ENCODE measurements at regions not wholly inside any gene's neighbourhood (a gene's known extent, or its start where the extent isn't known, plus 50 kb on each side); places are given as distances from the start of the nearest gene placed in this dataset.

DNA sequence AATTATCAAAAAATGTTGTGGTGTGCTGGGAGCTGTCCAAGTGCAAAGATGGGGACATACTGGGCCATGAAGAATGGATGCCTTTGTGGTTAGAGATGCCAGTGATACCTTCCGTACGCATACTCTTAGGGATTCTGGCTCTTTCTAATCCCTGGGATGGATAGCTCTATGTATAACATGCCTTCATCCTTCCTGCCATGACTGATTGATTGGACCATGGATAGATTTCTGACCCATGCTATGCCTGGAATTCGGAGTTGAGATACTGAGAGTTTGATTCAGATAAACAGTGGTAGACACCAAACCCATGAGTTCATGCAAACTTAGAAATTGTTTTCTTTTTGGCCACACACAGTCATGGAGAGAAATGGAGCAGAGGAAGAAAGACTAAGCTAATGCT is 147.2 kb upstream of the WDFY3 start:
- no peaks in the 10 kb centered on the region for H3K36me3 Mint-ChIP-seq (ENCODE audit: insufficient read depth, unreplicated experiment)
- no peaks in the 10 kb centered on the region for H3K9me3 ChIP-seq
- peaks cover 9% of the 10 kb centered on the region for H3K9me3 Mint-ChIP-seq (ENCODE audit: unreplicated experiment)
- H3K36me3 ChIP-seq (ENCODE audit: control insufficient read depth, insufficient read depth, low read length) = no peaks in the 10 kb centered on the region
- H3K27me3 ChIP-seq (replicated peaks; ENCODE audit: control insufficient read depth, insufficient read depth, low read length) = no peaks in the 10 kb centered on the region
- no peak overlapping the region for H3K27ac Mint-ChIP-seq (ENCODE audit: unreplicated experiment)
- CTCF ChIA-PET = no interaction called here
- peaks cover 12% of the 10 kb centered on the region for H3K27me3 Mint-ChIP-seq (ENCODE audit: insufficient read depth, unreplicated experiment)
- H3K4me3 ChIP-seq (ENCODE audit: low read depth, low read length) = no peak overlapping the region
- no peak for DNase-seq
- intact Hi-C loops (cut with micrococcal nuclease; ENCODE audit: unreplicated experiment) = no loop called here
- POLR2A ChIA-PET = no interaction called here
- no peak overlapping the region for H3K4me3 Mint-ChIP-seq (ENCODE audit: unreplicated experiment)
- no peaks in the 10 kb centered on the region for H3K4me1 Mint-ChIP-seq (ENCODE audit: low read depth, unreplicated experiment)
- TF ChIP-seq, protein P1, sequence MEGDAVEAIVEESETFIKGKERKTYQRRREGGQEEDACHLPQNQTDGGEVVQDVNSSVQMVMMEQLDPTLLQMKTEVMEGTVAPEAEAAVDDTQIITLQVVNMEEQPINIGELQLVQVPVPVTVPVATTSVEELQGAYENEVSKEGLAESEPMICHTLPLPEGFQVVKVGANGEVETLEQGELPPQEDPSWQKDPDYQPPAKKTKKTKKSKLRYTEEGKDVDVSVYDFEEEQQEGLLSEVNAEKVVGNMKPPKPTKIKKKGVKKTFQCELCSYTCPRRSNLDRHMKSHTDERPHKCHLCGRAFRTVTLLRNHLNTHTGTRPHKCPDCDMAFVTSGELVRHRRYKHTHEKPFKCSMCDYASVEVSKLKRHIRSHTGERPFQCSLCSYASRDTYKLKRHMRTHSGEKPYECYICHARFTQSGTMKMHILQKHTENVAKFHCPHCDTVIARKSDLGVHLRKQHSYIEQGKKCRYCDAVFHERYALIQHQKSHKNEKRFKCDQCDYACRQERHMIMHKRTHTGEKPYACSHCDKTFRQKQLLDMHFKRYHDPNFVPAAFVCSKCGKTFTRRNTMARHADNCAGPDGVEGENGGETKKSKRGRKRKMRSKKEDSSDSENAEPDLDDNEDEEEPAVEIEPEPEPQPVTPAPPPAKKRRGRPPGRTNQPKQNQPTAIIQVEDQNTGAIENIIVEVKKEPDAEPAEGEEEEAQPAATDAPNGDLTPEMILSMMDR (IDR thresholded peaks at IDR 0.05; ENCODE audit: insufficient read depth in 1 of 2, low read depth in 1 of 2, low read length in 1 of 2, severe bottlenecking in 1 of 2, unreplicated experiment in 1 of 2) = no peak
- H3K4me1 ChIP-seq = no peaks in the 10 kb centered on the region
- no TSS peak for BruUV-seq (replicated peaks)

DNA sequence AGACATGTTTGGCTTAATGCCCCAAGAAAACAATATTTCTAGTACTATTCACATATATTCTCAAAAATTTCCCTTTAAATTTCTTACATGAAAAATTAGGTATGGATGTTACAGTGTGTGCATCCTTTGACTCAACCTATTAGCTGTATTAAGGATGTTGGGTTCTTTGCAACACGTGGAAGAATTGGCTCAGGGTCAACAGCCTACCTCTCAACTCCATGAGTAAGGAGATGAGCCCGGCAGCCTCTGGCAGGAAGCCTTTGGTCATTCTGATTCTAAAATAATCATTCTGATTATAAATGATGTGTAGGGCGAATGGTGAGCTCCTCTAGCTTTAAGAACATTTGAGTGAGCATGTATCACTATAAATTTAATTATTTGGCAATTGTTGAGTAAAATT is 148.0 kb upstream of the WDFY3 start:
- H3K4me1 Mint-ChIP-seq (ENCODE audit: low read depth, unreplicated experiment) = no peaks in the 10 kb centered on the region
- DNase-seq = no peak
- BruUV-seq (replicated peaks) = no TSS peak
- H3K4me3 Mint-ChIP-seq (ENCODE audit: unreplicated experiment) = no peak overlapping the region
- H3K27me3 ChIP-seq (replicated peaks; ENCODE audit: control insufficient read depth, insufficient read depth, low read length) = no peaks in the 10 kb centered on the region
- peaks cover 9% of the 10 kb centered on the region for H3K9me3 Mint-ChIP-seq (ENCODE audit: unreplicated experiment)
- H3K27ac Mint-ChIP-seq (ENCODE audit: unreplicated experiment) = no peak overlapping the region
- CTCF ChIA-PET = no interaction called here
- H3K4me1 ChIP-seq = no peaks in the 10 kb centered on the region
- H3K36me3 ChIP-seq (ENCODE audit: control insufficient read depth, insufficient read depth, low read length) = no peaks in the 10 kb centered on the region
- H3K4me3 ChIP-seq (ENCODE audit: low read depth, low read length) = no peak overlapping the region
- no peaks in the 10 kb centered on the region for H3K36me3 Mint-ChIP-seq (ENCODE audit: insufficient read depth, unreplicated experiment)
- POLR2A ChIA-PET = no interaction called here
- peaks cover 14% of the 10 kb centered on the region for H3K27me3 Mint-ChIP-seq (ENCODE audit: insufficient read depth, unreplicated experiment)
- TF ChIP-seq, protein P1 (IDR thresholded peaks at IDR 0.05; ENCODE audit: insufficient read depth in 1 of 2, low read depth in 1 of 2, low read length in 1 of 2, severe bottlenecking in 1 of 2, unreplicated experiment in 1 of 2) = no peak
- H3K9me3 ChIP-seq = no peaks in the 10 kb centered on the region
- intact Hi-C loops (cut with micrococcal nuclease; ENCODE audit: unreplicated experiment) = no loop called here

DNA sequence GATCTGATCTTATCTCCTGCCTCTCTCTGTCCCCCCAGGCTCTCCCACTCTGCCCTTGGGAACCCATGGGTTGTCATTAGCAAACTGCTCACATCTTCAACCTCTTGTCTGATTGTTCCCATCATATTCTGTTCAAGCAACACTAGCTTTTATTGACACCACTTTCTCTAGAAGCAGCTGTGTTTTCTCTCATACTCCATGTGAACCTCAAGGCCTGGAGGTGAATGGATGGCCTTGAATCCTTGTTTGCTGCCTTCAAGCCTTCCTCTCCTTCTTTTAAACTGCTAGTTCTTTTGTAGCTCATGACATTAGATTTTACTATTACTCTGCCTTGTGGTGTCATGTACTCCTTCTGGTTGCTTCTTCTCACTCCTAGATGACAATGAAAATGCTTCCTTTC is 149.5 kb upstream of the WDFY3 start:
- CTCF ChIA-PET = no interaction called here
- no peaks in the 10 kb centered on the region for H3K4me1 Mint-ChIP-seq (ENCODE audit: low read depth, unreplicated experiment)
- intact Hi-C loops (cut with micrococcal nuclease; ENCODE audit: unreplicated experiment) = no loop called here
- peaks cover 9% of the 10 kb centered on the region for H3K9me3 Mint-ChIP-seq (ENCODE audit: unreplicated experiment)
- H3K27me3 ChIP-seq (replicated peaks; ENCODE audit: control insufficient read depth, insufficient read depth, low read length) = no peaks in the 10 kb centered on the region
- H3K27ac Mint-ChIP-seq (ENCODE audit: unreplicated experiment) = no peak overlapping the region
- H3K27me3 Mint-ChIP-seq (ENCODE audit: insufficient read depth, unreplicated experiment) = peaks cover 14% of the 10 kb centered on the region
- no peaks in the 10 kb centered on the region for H3K36me3 ChIP-seq (ENCODE audit: control insufficient read depth, insufficient read depth, low read length)
- POLR2A ChIA-PET = no interaction called here
- DNase-seq = no peak
- H3K36me3 Mint-ChIP-seq (ENCODE audit: insufficient read depth, unreplicated experiment) = no peaks in the 10 kb centered on the region
- BruUV-seq (replicated peaks) = no TSS peak
- no peak overlapping the region for H3K4me3 ChIP-seq (ENCODE audit: low read depth, low read length)
- TF ChIP-seq, protein P1 (IDR thresholded peaks at IDR 0.05; ENCODE audit: insufficient read depth in 1 of 2, low read depth in 1 of 2, low read length in 1 of 2, severe bottlenecking in 1 of 2, unreplicated experiment in 1 of 2) = no peak
- no peak overlapping the region for H3K4me3 Mint-ChIP-seq (ENCODE audit: unreplicated experiment)
- H3K4me1 ChIP-seq = no peaks in the 10 kb centered on the region
- H3K9me3 ChIP-seq = no peaks in the 10 kb centered on the region

Data from Caco-2 (cell line).